ENCODE measurements at regions not wholly inside any gene's neighbourhood (a gene's known extent, or its start where the extent isn't known, plus 50 kb on each side); places are given as distances from the start of the nearest gene placed in this dataset.
"Not testable (repeated sequence)": the region's sequence is repeated elsewhere in the genome, so short reads cannot be mapped to it uniquely, and the experiment has no call there.

GRCh38 chr6:144485531-144485930 lies 200.4 kb downstream of the UTRN start:
- ChIA-PET POLR2A (ENCODE audit: low non-redundant PET) (no interaction called here), CTCF (interaction anchor here (0.6 kb wide), 1 partner anchor 1151 kb away, joined by 3 read pairs; no protein-coding TSS in a partner anchor)
- Histone ChIP-seq H3K9me3 (ENCODE audit: low read depth, low read length, poor library complexity, severe bottlenecking) (no peaks in the 10 kb centered on the region), H3K27ac (ENCODE audit: low read depth, low read length, poor library complexity, severe bottlenecking) (no peak overlapping the region), H3K4me1 (ENCODE audit: insufficient read depth, low read length, poor library complexity, severe bottlenecking) (no peaks in the 10 kb centered on the region), H3K27me3 (replicated peaks; ENCODE audit: insufficient read depth, low read depth, low read length, poor library complexity) (no peaks in the 10 kb centered on the region), H3K4me3 (ENCODE audit: low read depth, low read length, poor library complexity, severe bottlenecking) (no peak overlapping the region), H3K36me3 (ENCODE audit: insufficient read depth, low read length, poor library complexity, severe bottlenecking) (no peaks in the 10 kb centered on the region)
- TF ChIP-seq CTCF (conservative IDR thresholded peaks at IDR 0.05; ENCODE audit: low read depth, low read length): no peak
- no peak for TF ChIP-seq EZH2 (IDR thresholded peaks at IDR 0.05; ENCODE audit: borderline replicate concordance, low read depth, low read length, poor library complexity, severe bottlenecking)
- no TSS peak for BruUV-seq (replicated peaks)
- intact Hi-C loops (cut with micrococcal nuclease; ENCODE audit: unreplicated experiment): loop anchor here (10.0 kb wide), 1 partner anchor 201 kb away; the partner anchor contains the start of gene UTRN
- no peak for DNase-seq (ENCODE audit: low spot score)

GRCh38 chr6:144488590-144488989 lies 203.5 kb downstream of the UTRN start:
- ChIA-PET CTCF (no interaction called here), POLR2A (ENCODE audit: low non-redundant PET) (no interaction called here)
- H3K4me1 ChIP-seq (ENCODE audit: insufficient read depth, low read length, poor library complexity, severe bottlenecking): no peaks in the 10 kb centered on the region
- H3K27ac ChIP-seq (ENCODE audit: low read depth, low read length, poor library complexity, severe bottlenecking): no peak overlapping the region
- no peaks in the 10 kb centered on the region for H3K9me3 ChIP-seq (ENCODE audit: low read depth, low read length, poor library complexity, severe bottlenecking)
- no peak for TF ChIP-seq EZH2 (IDR thresholded peaks at IDR 0.05; ENCODE audit: borderline replicate concordance, low read depth, low read length, poor library complexity, severe bottlenecking)
- no peak for TF ChIP-seq CTCF (conservative IDR thresholded peaks at IDR 0.05; ENCODE audit: low read depth, low read length)
- no peak overlapping the region for H3K4me3 ChIP-seq (ENCODE audit: low read depth, low read length, poor library complexity, severe bottlenecking)
- no peaks in the 10 kb centered on the region for H3K36me3 ChIP-seq (ENCODE audit: insufficient read depth, low read length, poor library complexity, severe bottlenecking)
- intact Hi-C loops (cut with micrococcal nuclease; ENCODE audit: unreplicated experiment): loop anchor here (10.0 kb wide), 1 partner anchor 204 kb away; the partner anchor contains the start of gene UTRN
- DNase-seq (ENCODE audit: low spot score): no peak
- H3K27me3 ChIP-seq (replicated peaks; ENCODE audit: insufficient read depth, low read depth, low read length, poor library complexity): no peaks in the 10 kb centered on the region
- BruUV-seq (replicated peaks): no TSS peak

- intact Hi-C loops (cut with micrococcal nuclease; ENCODE audit: unreplicated experiment): no loop called here
- BruUV-seq (replicated peaks): no TSS peak
- Histone ChIP-seq H3K9me3 (ENCODE audit: low read depth, low read length, poor library complexity, severe bottlenecking) (no peaks in the 10 kb centered on the region), H3K4me1 (ENCODE audit: insufficient read depth, low read length, poor library complexity, severe bottlenecking) (no peaks in the 10 kb centered on the region), H3K36me3 (ENCODE audit: insufficient read depth, low read length, poor library complexity, severe bottlenecking) (no peaks in the 10 kb centered on the region), H3K27me3 (replicated peaks; ENCODE audit: insufficient read depth, low read depth, low read length, poor library complexity) (no peaks in the 10 kb centered on the region), H3K4me3 (ENCODE audit: low read depth, low read length, poor library complexity, severe bottlenecking) (no peak overlapping the region), H3K27ac (ENCODE audit: low read depth, low read length, poor library complexity, severe bottlenecking) (no peak overlapping the region)
- ChIA-PET POLR2A (ENCODE audit: low non-redundant PET) (no interaction called here), CTCF (no interaction called here)
- TF ChIP-seq CTCF (conservative IDR thresholded peaks at IDR 0.05; ENCODE audit: low read depth, low read length): no peak
- TF ChIP-seq EZH2 (IDR thresholded peaks at IDR 0.05; ENCODE audit: borderline replicate concordance, low read depth, low read length, poor library complexity, severe bottlenecking): no peak
- DNase-seq (ENCODE audit: low spot score): no peak
Observed at GRCh38 chr6:144493035-144493910, 208.1 kb downstream of the UTRN start.

DNA sequence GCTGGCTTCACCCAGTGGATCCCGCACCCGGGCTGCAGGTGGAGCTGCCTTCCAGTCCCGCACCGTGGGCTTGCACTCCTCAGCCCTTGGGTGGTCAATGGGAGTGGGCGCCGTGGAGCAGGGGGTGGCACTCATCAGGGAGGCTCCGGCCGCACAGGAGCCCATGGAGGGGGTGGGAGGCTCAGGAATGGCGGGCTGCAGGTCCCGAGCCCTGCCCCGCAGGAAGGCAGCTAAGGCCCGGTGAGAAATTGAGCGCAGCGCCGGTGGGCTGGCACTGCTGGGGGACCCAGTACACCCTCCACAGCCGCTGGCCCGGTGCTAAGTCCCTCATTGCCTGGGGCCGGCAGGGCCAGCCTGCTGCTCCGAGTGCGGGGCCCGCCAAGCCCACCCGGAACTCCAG lies 209.9 kb downstream of the UTRN start:
- BruUV-seq (replicated peaks); H3K4me3 ChIP-seq (ENCODE audit: low read depth, low read length, poor library complexity, severe bottlenecking); DNase-seq (ENCODE audit: low spot score); H3K36me3 ChIP-seq (ENCODE audit: insufficient read depth, low read length, poor library complexity, severe bottlenecking); H3K4me1 ChIP-seq (ENCODE audit: insufficient read depth, low read length, poor library complexity, severe bottlenecking); H3K27ac ChIP-seq (ENCODE audit: low read depth, low read length, poor library complexity, severe bottlenecking); H3K27me3 ChIP-seq (replicated peaks; ENCODE audit: insufficient read depth, low read depth, low read length, poor library complexity); intact Hi-C loops (cut with micrococcal nuclease; ENCODE audit: unreplicated experiment); POLR2A ChIA-PET (ENCODE audit: low non-redundant PET); CTCF ChIA-PET; H3K9me3 ChIP-seq (ENCODE audit: low read depth, low read length, poor library complexity, severe bottlenecking): not testable (repeated sequence)
